H1 (cell line): ENCODE measurements at regions not wholly inside any gene's neighbourhood (a gene's known extent, or its start where the extent isn't known, plus 50 kb on each side); places are given as distances from the start of the nearest gene placed in this dataset.

Experiments
- CEBPB ChIP-seq: IDR thresholded peaks from 2 replicates; pipeline ENCODE4 v1.6.1; 2012; ENCODE audit warnings: low read depth, low read length
- CHD7 ChIP-seq: fragments of 300-600 bp; sonication (generic); IDR thresholded peaks from 2 replicates; pipeline ENCODE4 v1.7.1; 2012; ENCODE audit warnings: low read length, moderate library complexity, mild to moderate bottlenecking, inconsistent platforms; ENCODE audit not compliant: insufficient replicate concordance
- RNF2 ChIP-seq: fragments of 200-900, 300-1000 bp; sonication (generic); IDR thresholded peaks from 2 replicates; pipeline ENCODE4 v1.7.1; 2016; ENCODE audit warnings: borderline replicate concordance, low read depth, mild to moderate bottlenecking, antibody characterized with exemption, low read length; ENCODE audit not compliant: poor library complexity, severe bottlenecking; ENCODE audit errors: missing control alignments

GRCh38 chr2:120990451-120990871 lies 254.8 kb downstream of the GLI2 start (continued):
- TF ChIP-seq CHD7 (no peak), RNF2 (no peak), CEBPB (peak; percentile 91)
